ENCODE measurements at regions not wholly inside any gene's neighbourhood (a gene's known extent, or its start where the extent isn't known, plus 50 kb on each side); places are given as distances from the start of the nearest gene placed in this dataset.
A peak's percentile ranks its signal among the peaks of the same experiment; 100 is the strongest.

GRCh38 chr1:184301227-184301626 is 85.6 kb upstream of the C1orf21 start:
- no peaks in the 10 kb centered on the region for H3K4me1 Mint-ChIP-seq
- H3K9me3 ChIP-seq (ENCODE audit: control extremely low read depth in 1 of 3, control insufficient read depth in 2 of 3, insufficient read depth in 1 of 3, low read length in 2 of 3) = peaks cover 0 to 2% (median 2%) of the 10 kb centered on the region in 3 donors
- CTCF ChIA-PET = no interaction called here

GRCh38 chr1:184302346-184302745 is 84.5 kb upstream of the C1orf21 start:
- TF ChIP-seq EZH2 (IDR thresholded peaks at IDR 0.05; ENCODE audit: borderline replicate concordance, insufficient read depth, low read depth, low read length, poor library complexity, severe bottlenecking) = no peak
- TF ChIP-seq CTCF (IDR thresholded peaks at IDR 0.05) = no peak
- Histone ChIP-seq H3K79me2 (ENCODE audit: control insufficient read depth, insufficient read depth, low read length) (no peaks in the 10 kb centered on the region), H2AFZ (ENCODE audit: insufficient read depth, low read depth, low read length, poor library complexity, severe bottlenecking) (peak overlapping the region; percentile 25), H3K9ac (ENCODE audit: low read length) (no peak overlapping the region), H4K20me1 (ENCODE audit: control insufficient read depth, insufficient read depth, low read length, poor library complexity, severe bottlenecking) (no peaks in the 10 kb centered on the region), H3K4me3 (ENCODE audit: control extremely low read depth in 1 of 5, extremely low read depth in 1 of 5, insufficient read depth in 1 of 5, low read depth in 2 of 5, low read length in 4 of 5) (no peak overlapping the region), H3K9me3 (ENCODE audit: control extremely low read depth in 1 of 3, control insufficient read depth in 2 of 3, insufficient read depth in 1 of 3, low read length in 2 of 3) (peaks cover 0 to 2% (median 2%) of the 10 kb centered on the region in 3 donors), H3K27me3 (replicated peaks in 1 of 4; ENCODE audit: control extremely low read depth in 1 of 4, control insufficient read depth in 3 of 4, insufficient read depth in 4 of 4, low read length in 3 of 4) (no peaks in the 10 kb centered on the region), H3K36me3 (replicated peaks in 1 of 2; ENCODE audit: control extremely low read depth in 1 of 2, control insufficient read depth in 1 of 2, extremely low read depth in 1 of 2, insufficient read depth in 2 of 2, low read length in 1 of 2) (no peaks in the 10 kb centered on the region), H3K4me1 (ENCODE audit: control insufficient read depth in 2 of 2, insufficient read depth in 2 of 2, low read length in 2 of 2) (no peaks in the 10 kb centered on the region), H3K27ac (ENCODE audit: low read length in 2 of 2) (no peak overlapping the region), H3K4me2 (replicated peaks; ENCODE audit: low read depth, low read length, poor library complexity, severe bottlenecking) (no peak overlapping the region)
- ATAC-seq (ENCODE audit: low read depth) (no peak), DNase-seq (no peak)
- peak overlapping the region; percentile 0 for H3K4me3 Mint-ChIP-seq
- WGBS (ENCODE audit: insufficient coverage) = 25% methylated on average over 1 of the region's 3 CpGs
- no peak overlapping the region for H3K27ac Mint-ChIP-seq
- peaks cover 10% of the 10 kb centered on the region for H3K9me3 Mint-ChIP-seq (ENCODE audit: insufficient read depth)
- POLR2A ChIA-PET = no interaction called here
- intact Hi-C loops (cut with micrococcal nuclease) = no loop called here
- peaks cover 10% of the 10 kb centered on the region for H3K27me3 Mint-ChIP-seq
- CTCF ChIA-PET = no interaction called here
- no peaks in the 10 kb centered on the region for H3K4me1 Mint-ChIP-seq

More at GRCh38 chr1:184301227-184301626, 85.6 kb upstream of the C1orf21 start:
- ATAC-seq (ENCODE audit: low read depth) (no peak), DNase-seq (no peak)
- H2AFZ ChIP-seq (ENCODE audit: insufficient read depth, low read depth, low read length, poor library complexity, severe bottlenecking) = no peak overlapping the region
- H4K20me1 ChIP-seq (ENCODE audit: control insufficient read depth, insufficient read depth, low read length, poor library complexity, severe bottlenecking) = no peaks in the 10 kb centered on the region
- H3K27me3 ChIP-seq (replicated peaks in 1 of 4; ENCODE audit: control extremely low read depth in 1 of 4, control insufficient read depth in 3 of 4, insufficient read depth in 4 of 4, low read length in 3 of 4) = no peaks in the 10 kb centered on the region
- no peaks in the 10 kb centered on the region for H3K36me3 ChIP-seq (replicated peaks in 1 of 2; ENCODE audit: control extremely low read depth in 1 of 2, control insufficient read depth in 1 of 2, extremely low read depth in 1 of 2, insufficient read depth in 2 of 2, low read length in 1 of 2)
- Mint-ChIP-seq H3K9me3 (ENCODE audit: insufficient read depth) (peaks cover 9% of the 10 kb centered on the region), H3K27me3 (peaks cover 11% of the 10 kb centered on the region), H3K4me3 (no peak overlapping the region), H3K27ac (no peak overlapping the region)
- TF ChIP-seq EZH2 (IDR thresholded peaks at IDR 0.05; ENCODE audit: borderline replicate concordance, insufficient read depth, low read depth, low read length, poor library complexity, severe bottlenecking) (no peak), CTCF (IDR thresholded peaks at IDR 0.05) (no peak)
- no peak overlapping the region for H3K9ac ChIP-seq (ENCODE audit: low read length)
- intact Hi-C loops (cut with micrococcal nuclease) = no loop called here
- 100% methylated on average over 1 of the region's 1 CpG for WGBS (ENCODE audit: insufficient coverage)
- POLR2A ChIA-PET = no interaction called here
- H3K79me2 ChIP-seq (ENCODE audit: control insufficient read depth, insufficient read depth, low read length) = no peaks in the 10 kb centered on the region
- H3K27ac ChIP-seq (ENCODE audit: low read length in 2 of 2) = no peak overlapping the region
- no peak overlapping the region for H3K4me2 ChIP-seq (replicated peaks; ENCODE audit: low read depth, low read length, poor library complexity, severe bottlenecking)
- H3K4me3 ChIP-seq (ENCODE audit: control extremely low read depth in 1 of 5, extremely low read depth in 1 of 5, insufficient read depth in 1 of 5, low read depth in 2 of 5, low read length in 4 of 5) = no peak overlapping the region
- no peaks in the 10 kb centered on the region for H3K4me1 ChIP-seq (ENCODE audit: control insufficient read depth in 2 of 2, insufficient read depth in 2 of 2, low read length in 2 of 2)
